Left colon (tissue), 2 donors: ENCODE measurements at regions not wholly inside any gene's neighbourhood (a gene's known extent, or its start where the extent isn't known, plus 50 kb on each side); places are given as distances from the start of the nearest gene placed in this dataset.

Experiments used
- ATAC-seq: fragments of 200-7000 bp; cut with Tn5 transposase; one replicate; pipeline ENCODE4 v1.9.1; 2020; ENCODE audit warnings: mild to moderate bottlenecking, moderate library complexity
- DNase-seq, 2 donors: peaks; one replicate each; pipeline ENCODE4 v3.0.0-alpha.2; 2020
- intact Hi-C, 2 donors: fragments of 100-400 bp; cut with DNase I in 1 of 2; cut with micrococcal nuclease in 1 of 2; formaldehyde crosslinking; loops; one replicate each; pipeline versions ENCODE4 v1.11.2 to v1.14.0; 2022; cut with DNase I, micrococcal nuclease
- donor health status: DM: no; HTN: no; CAD: no.
- donor health status: DM: yes; HTN: yes; CAD: no.

GRCh38 chr7:89738549-89738948 lies 415.7 kb upstream of the STEAP1 start:
- DNase-seq (no peak), ATAC-seq (no peak)
- intact Hi-C loops: no loop called here

GRCh38 chr7:89757910-89758309 lies 396.4 kb upstream of the STEAP1 start:
- intact Hi-C loops: no loop called here
- DNase-seq: no peak
- ATAC-seq: peak; percentile 17

- ATAC-seq (no peak), DNase-seq (no peak)
- intact Hi-C loops: no loop called here
Observed at GRCh38 chr7:89760690-89761089, 393.6 kb upstream of the STEAP1 start.

GRCh38 chr7:89761173-89761572 lies 393.1 kb upstream of the STEAP1 start:
- intact Hi-C loops: no loop called here
- ATAC-seq: no peak
- DNase-seq: no peak

GRCh38 chr7:89770161-89770560 lies 384.1 kb upstream of the STEAP1 start:
- ATAC-seq: no peak
- no peak for DNase-seq
- intact Hi-C loops: no loop called here

GRCh38 chr7:89771003-89771636 lies 383.1 kb upstream of the STEAP1 start:
- no peak for DNase-seq
- intact Hi-C loops: no loop called here
- ATAC-seq: no peak

GRCh38 chr7:89772276-89772675 lies 382.0 kb upstream of the STEAP1 start:
- ATAC-seq: peak; percentile 78
- DNase-seq: no peak
- intact Hi-C loops: no loop called here

- intact Hi-C loops: no loop called here
- DNase-seq (no peak), ATAC-seq (no peak)
Observed at GRCh38 chr7:89773611-89774010, 380.7 kb upstream of the STEAP1 start.

- DNase-seq: no peak
- no peak for ATAC-seq
- intact Hi-C loops: no loop called here
Observed at GRCh38 chr7:89775459-89775858, 378.8 kb upstream of the STEAP1 start.

- ATAC-seq: no peak
- no peak for DNase-seq
- intact Hi-C loops: no loop called here
Observed at GRCh38 chr7:89776980-89777379, 377.3 kb upstream of the STEAP1 start.

GRCh38 chr7:89777499-89777898 lies 376.8 kb upstream of the STEAP1 start:
- intact Hi-C loops: no loop called here
- ATAC-seq (no peak), DNase-seq (no peak)

- intact Hi-C loops: no loop called here
Observed at GRCh38 chr7:89780291-89780690, 374.0 kb upstream of the STEAP1 start.

GRCh38 chr7:89796481-89796880 lies 357.8 kb upstream of the STEAP1 start:
- DNase-seq (no peak), ATAC-seq (no peak)
- intact Hi-C loops: no loop called here

More at GRCh38 chr7:89780291-89780690, 374.0 kb upstream of the STEAP1 start:
- ATAC-seq (no peak), DNase-seq (no peak)

- no peak for ATAC-seq
- intact Hi-C loops: no loop called here
- DNase-seq: no peak
Observed at GRCh38 chr7:89797965-89798598, 356.2 kb upstream of the STEAP1 start.

GRCh38 chr7:89798599-89798996 lies 355.7 kb upstream of the STEAP1 start:
- no peak for DNase-seq
- no peak for ATAC-seq
- intact Hi-C loops: no loop called here

GRCh38 chr7:89800761-89801160 lies 353.5 kb upstream of the STEAP1 start:
- intact Hi-C loops: no loop called here
- DNase-seq: no peak
- no peak for ATAC-seq

GRCh38 chr7:89809291-89809690 lies 345.0 kb upstream of the STEAP1 start:
- DNase-seq (no peak), ATAC-seq (no peak)
- intact Hi-C loops: no loop called here

- no peak for ATAC-seq
- DNase-seq: no peak
- intact Hi-C loops: no loop called here
Observed at GRCh38 chr7:89813081-89813480, 341.2 kb upstream of the STEAP1 start.

GRCh38 chr7:89826121-89826520 lies 328.1 kb upstream of the STEAP1 start:
- DNase-seq (no peak), ATAC-seq (no peak)
- intact Hi-C loops: no loop called here

GRCh38 chr7:89826557-89826956 lies 327.7 kb upstream of the STEAP1 start:
- intact Hi-C loops: no loop called here
- no peak for DNase-seq
- ATAC-seq: no peak

- no peak for DNase-seq
- ATAC-seq: no peak
- intact Hi-C loops: no loop called here
Observed at GRCh38 chr7:89837515-89837914, 316.8 kb upstream of the STEAP1 start.
